ENCODE measurements at regions not wholly inside any gene's neighbourhood (a gene's known extent, or its start where the extent isn't known, plus 50 kb on each side); places are given as distances from the start of the nearest gene placed in this dataset.
A peak's percentile ranks its signal among the peaks of the same experiment; 100 is the strongest.

DNA sequence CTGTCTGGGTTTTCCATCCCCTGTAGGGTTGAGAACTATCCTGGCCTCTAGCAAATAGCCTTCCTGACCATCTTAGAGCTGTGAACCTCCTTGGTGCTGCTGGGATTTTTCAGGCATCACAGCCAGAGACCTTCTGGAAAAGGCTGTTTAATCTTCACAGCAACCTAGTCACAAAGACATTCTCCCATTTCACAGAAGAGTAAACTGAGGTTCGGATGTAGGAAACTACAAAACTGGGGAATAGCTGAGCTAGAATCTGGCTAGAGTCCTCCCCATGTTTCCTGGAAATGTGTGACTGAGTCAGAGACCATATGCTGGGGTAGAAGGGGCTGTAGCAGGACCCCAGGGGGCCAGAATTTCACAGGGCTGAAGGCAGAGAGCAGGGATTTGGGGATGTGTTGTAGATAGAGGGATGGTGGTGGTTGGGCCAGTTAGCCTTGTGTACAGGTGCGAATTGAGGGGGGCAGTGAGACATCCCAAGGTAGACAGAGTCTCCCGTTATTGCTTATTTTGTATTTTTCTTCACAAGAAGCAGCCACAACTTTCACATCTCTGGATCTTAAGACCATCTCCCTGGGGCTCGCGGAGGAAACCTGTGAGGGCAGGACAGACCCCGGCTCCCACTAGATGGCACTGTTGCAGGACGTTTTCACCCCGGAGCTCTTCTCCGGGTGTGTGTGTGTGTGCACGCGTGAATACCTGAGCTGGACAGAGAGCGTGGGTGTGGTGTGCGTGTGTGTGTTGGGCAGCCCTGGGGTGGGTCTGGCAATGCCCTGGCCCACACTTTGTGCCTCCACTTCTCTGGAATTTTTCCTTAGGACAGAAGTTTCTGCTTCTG lies 66.9 kb upstream of the PRR23C start:
- TF ChIP-seq EZH2 (IDR thresholded peaks at IDR 0.05; ENCODE audit: borderline replicate concordance, low read length) (no peak), CTCF (IDR thresholded peaks at IDR 0.05; ENCODE audit: low read length) (peak; percentile 92)
- no peaks in the 10 kb centered on the region for H3K9me2 ChIP-seq (ENCODE audit: low read depth, low read length)
- no peaks in the 10 kb centered on the region for H3K4me1 ChIP-seq (ENCODE audit: insufficient read depth, low read length, severe bottlenecking)
- H3K79me2 ChIP-seq (ENCODE audit: insufficient read depth, low read length) = no peaks in the 10 kb centered on the region
- no peaks in the 10 kb centered on the region for H3K27me3 ChIP-seq (ENCODE audit: insufficient read depth, low read length)
- no peak overlapping the region for H3K27ac ChIP-seq (ENCODE audit: low read depth, low read length, poor library complexity, severe bottlenecking)
- no peak overlapping the region for H3K9ac ChIP-seq (ENCODE audit: low read length)
- H3K9me3 ChIP-seq (ENCODE audit: low read length) = no peaks in the 10 kb centered on the region
- H3F3A ChIP-seq (ENCODE audit: insufficient read depth, low read length) = no peaks in the 10 kb centered on the region
- H2AFZ ChIP-seq (ENCODE audit: low read length) = no peak overlapping the region
- no peak overlapping the region for H3K4me2 ChIP-seq (ENCODE audit: low read length)
- H3K4me3 ChIP-seq (ENCODE audit: low read depth, low read length, poor library complexity, severe bottlenecking) = no peak overlapping the region
- H4K20me1 ChIP-seq (ENCODE audit: insufficient read depth, low read length) = no peaks in the 10 kb centered on the region
- H3K36me3 ChIP-seq (ENCODE audit: insufficient read depth, low read length) = no peaks in the 10 kb centered on the region

GRCh38 chr3:139112230-139112558 lies 67.5 kb upstream of the PRR23C start:
- no peak overlapping the region for H3K27ac ChIP-seq (ENCODE audit: low read depth, low read length, poor library complexity, severe bottlenecking)
- no peaks in the 10 kb centered on the region for H3K9me2 ChIP-seq (ENCODE audit: low read depth, low read length)
- no peak overlapping the region for H3K4me3 ChIP-seq (ENCODE audit: low read depth, low read length, poor library complexity, severe bottlenecking)
- no peaks in the 10 kb centered on the region for H3K9me3 ChIP-seq (ENCODE audit: low read length)
- no peaks in the 10 kb centered on the region for H3K36me3 ChIP-seq (ENCODE audit: insufficient read depth, low read length)
- H3F3A ChIP-seq (ENCODE audit: insufficient read depth, low read length) = no peaks in the 10 kb centered on the region
- H3K9ac ChIP-seq (ENCODE audit: low read length) = no peak overlapping the region
- no peak overlapping the region for H2AFZ ChIP-seq (ENCODE audit: low read length)
- TF ChIP-seq CTCF (IDR thresholded peaks at IDR 0.05; ENCODE audit: low read length) (no peak), EZH2 (IDR thresholded peaks at IDR 0.05; ENCODE audit: borderline replicate concordance, low read length) (no peak)
- H3K27me3 ChIP-seq (ENCODE audit: insufficient read depth, low read length) = no peaks in the 10 kb centered on the region
- H3K4me1 ChIP-seq (ENCODE audit: insufficient read depth, low read length, severe bottlenecking) = no peaks in the 10 kb centered on the region
- H3K4me2 ChIP-seq (ENCODE audit: low read length) = no peak overlapping the region
- no peaks in the 10 kb centered on the region for H4K20me1 ChIP-seq (ENCODE audit: insufficient read depth, low read length)
- no peaks in the 10 kb centered on the region for H3K79me2 ChIP-seq (ENCODE audit: insufficient read depth, low read length)

- Histone ChIP-seq H3K27me3 (ENCODE audit: insufficient read depth, low read length) (no peaks in the 10 kb centered on the region), H3F3A (ENCODE audit: insufficient read depth, low read length) (no peaks in the 10 kb centered on the region), H3K9me2 (ENCODE audit: low read depth, low read length) (no peaks in the 10 kb centered on the region), H3K9me3 (ENCODE audit: low read length) (no peaks in the 10 kb centered on the region), H3K79me2 (ENCODE audit: insufficient read depth, low read length) (no peaks in the 10 kb centered on the region), H3K9ac (ENCODE audit: low read length) (no peak overlapping the region), H3K4me1 (ENCODE audit: insufficient read depth, low read length, severe bottlenecking) (no peaks in the 10 kb centered on the region), H2AFZ (ENCODE audit: low read length) (no peak overlapping the region), H4K20me1 (ENCODE audit: insufficient read depth, low read length) (no peaks in the 10 kb centered on the region), H3K4me2 (ENCODE audit: low read length) (no peak overlapping the region), H3K36me3 (ENCODE audit: insufficient read depth, low read length) (no peaks in the 10 kb centered on the region), H3K4me3 (ENCODE audit: low read depth, low read length, poor library complexity, severe bottlenecking) (no peak overlapping the region), H3K27ac (ENCODE audit: low read depth, low read length, poor library complexity, severe bottlenecking) (no peak overlapping the region)
- TF ChIP-seq CTCF (IDR thresholded peaks at IDR 0.05; ENCODE audit: low read length) (no peak), EZH2 (IDR thresholded peaks at IDR 0.05; ENCODE audit: borderline replicate concordance, low read length) (no peak)
Measured at GRCh38 chr3:139113231-139113992, 68.7 kb upstream of the PRR23C start.
